ENCODE measurements at regions not wholly inside any gene's neighbourhood (a gene's known extent, or its start where the extent isn't known, plus 50 kb on each side); places are given as distances from the start of the nearest gene placed in this dataset.

DNA sequence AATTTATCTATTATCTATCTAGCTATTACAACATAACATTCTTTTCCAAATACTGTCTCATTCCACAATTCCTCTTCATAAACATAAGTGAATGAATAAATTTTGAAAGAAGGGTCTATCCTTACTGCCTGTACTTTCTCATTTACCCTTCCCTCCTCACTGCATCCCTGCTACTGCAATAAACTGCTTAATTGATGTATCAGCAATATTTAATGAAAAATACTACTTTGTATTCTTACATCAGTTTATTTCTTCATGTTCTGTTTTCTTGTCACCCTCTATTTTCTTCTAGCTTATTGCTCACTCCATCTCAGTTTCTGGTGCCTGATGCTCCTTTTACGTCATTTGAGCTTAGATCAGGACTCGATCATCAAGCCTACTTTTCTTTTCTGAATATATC is 695.7 kb upstream of the ATXN7L3B start:
- no peak for TF ChIP-seq CTCF (IDR thresholded peaks at IDR 0.05; ENCODE audit: low read depth, low read length, poor library complexity, severe bottlenecking)
- no peak for TF ChIP-seq EZH2phosphoT487 (IDR thresholded peaks at IDR 0.05; ENCODE audit: borderline replicate concordance, low read length)

Measured in DOHH2 (cell line).